ENCODE measurements at regions not wholly inside any gene's neighbourhood (a gene's known extent, or its start where the extent isn't known, plus 50 kb on each side); places are given as distances from the start of the nearest gene placed in this dataset.

DNA sequence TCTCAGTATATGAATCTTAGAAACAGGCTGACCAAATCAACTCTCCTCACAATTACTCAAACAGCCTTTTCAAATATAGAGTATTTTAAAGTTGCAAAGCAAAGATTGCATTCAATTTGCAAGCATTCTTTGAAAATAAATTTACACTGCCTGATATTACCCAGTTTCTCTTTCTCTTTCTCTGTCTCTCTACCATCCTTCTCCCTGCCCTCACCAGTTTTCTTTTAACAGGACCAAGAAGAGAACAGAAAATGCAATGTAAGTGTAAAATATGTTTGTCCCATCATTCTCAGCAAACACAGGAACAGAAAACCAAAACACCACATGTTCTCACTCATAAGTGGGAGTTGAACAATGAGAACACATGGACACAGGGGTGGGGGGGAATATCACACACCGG, 520.3 kb upstream of the USP15 start:
- intact Hi-C loops (cut with DNase I), result no loop called here
- DNase-seq (no peak), ATAC-seq (no peak)
- no peaks in the 10 kb centered on the region for H3K27me3 ChIP-seq
- H3K4me1 ChIP-seq, result no peaks in the 10 kb centered on the region
- no peaks in the 10 kb centered on the region for H3K9me3 ChIP-seq
- no peak for TF ChIP-seq POLR2A (IDR thresholded peaks at IDR 0.05)
- TF ChIP-seq, protein P1, sequence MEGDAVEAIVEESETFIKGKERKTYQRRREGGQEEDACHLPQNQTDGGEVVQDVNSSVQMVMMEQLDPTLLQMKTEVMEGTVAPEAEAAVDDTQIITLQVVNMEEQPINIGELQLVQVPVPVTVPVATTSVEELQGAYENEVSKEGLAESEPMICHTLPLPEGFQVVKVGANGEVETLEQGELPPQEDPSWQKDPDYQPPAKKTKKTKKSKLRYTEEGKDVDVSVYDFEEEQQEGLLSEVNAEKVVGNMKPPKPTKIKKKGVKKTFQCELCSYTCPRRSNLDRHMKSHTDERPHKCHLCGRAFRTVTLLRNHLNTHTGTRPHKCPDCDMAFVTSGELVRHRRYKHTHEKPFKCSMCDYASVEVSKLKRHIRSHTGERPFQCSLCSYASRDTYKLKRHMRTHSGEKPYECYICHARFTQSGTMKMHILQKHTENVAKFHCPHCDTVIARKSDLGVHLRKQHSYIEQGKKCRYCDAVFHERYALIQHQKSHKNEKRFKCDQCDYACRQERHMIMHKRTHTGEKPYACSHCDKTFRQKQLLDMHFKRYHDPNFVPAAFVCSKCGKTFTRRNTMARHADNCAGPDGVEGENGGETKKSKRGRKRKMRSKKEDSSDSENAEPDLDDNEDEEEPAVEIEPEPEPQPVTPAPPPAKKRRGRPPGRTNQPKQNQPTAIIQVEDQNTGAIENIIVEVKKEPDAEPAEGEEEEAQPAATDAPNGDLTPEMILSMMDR (IDR thresholded peaks at IDR 0.05), result no peak
- H3K27ac ChIP-seq, result no peak overlapping the region
- H3K36me3 ChIP-seq (replicated peaks in 1 of 2; ENCODE audit: insufficient read depth in 1 of 2, low read depth in 2 of 2), result no peaks in the 10 kb centered on the region
- no peak overlapping the region for H3K4me3 ChIP-seq
- WGBS, 2 donors, result 59 to 67% methylated on average over 1 of the region's 1 CpG

DNA sequence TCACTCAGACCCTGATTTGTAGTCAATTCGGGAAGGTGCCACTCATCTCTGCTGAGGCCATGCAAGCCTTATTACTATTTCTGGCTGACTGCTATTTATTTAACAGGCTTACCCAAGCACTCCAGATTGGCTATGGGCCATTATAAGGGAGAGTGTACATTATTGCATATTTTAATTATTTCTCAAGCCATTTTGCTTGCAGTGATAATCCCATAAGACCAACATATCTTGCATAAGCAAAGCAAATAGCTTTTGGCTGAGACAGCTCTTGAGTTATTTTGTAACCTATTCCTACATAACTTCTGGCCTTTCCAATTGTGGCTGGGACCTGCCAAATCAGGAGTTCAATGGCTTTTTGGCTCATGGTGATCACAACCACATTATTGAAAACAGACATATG, 509.6 kb upstream of the USP15 start:
- H3K27me3 ChIP-seq, result no peaks in the 10 kb centered on the region
- H3K4me3 ChIP-seq, result no peak overlapping the region
- no peaks in the 10 kb centered on the region for H3K4me1 ChIP-seq
- WGBS, 2 donors, result 67 to 77% methylated on average over 1 of the region's 1 CpG
- no peak overlapping the region for H3K27ac ChIP-seq
- intact Hi-C loops (cut with DNase I), result no loop called here
- H3K9me3 ChIP-seq, result no peaks in the 10 kb centered on the region
- no peaks in the 10 kb centered on the region for H3K36me3 ChIP-seq (replicated peaks in 1 of 2; ENCODE audit: insufficient read depth in 1 of 2, low read depth in 2 of 2)
- TF ChIP-seq, protein P1 (IDR thresholded peaks at IDR 0.05), result no peak
- no peak for TF ChIP-seq POLR2A (IDR thresholded peaks at IDR 0.05)
- DNase-seq (no peak), ATAC-seq (no peak)

DNA sequence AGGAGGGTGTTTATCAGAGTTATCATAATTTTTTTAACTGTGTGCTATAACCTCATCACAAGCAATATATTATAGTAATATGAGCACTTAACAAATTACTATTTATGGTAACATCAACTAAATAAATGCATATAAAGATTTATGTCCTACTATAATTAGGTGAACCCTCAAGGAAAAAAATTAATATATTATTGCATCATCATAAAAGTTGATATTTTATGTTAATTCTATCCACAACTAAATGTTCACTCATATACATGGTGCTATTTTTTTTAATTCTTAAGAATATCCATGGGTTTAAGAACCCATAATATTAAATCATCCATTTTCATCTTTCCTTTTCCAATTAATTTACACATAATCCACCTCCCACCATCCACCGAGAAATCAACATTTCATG, 506.0 kb upstream of the USP15 start:
- Histone ChIP-seq H3K36me3 (replicated peaks in 1 of 2; ENCODE audit: insufficient read depth in 1 of 2, low read depth in 2 of 2) (no peaks in the 10 kb centered on the region), H3K27me3 (no peaks in the 10 kb centered on the region), H3K27ac (no peak overlapping the region), H3K9me3 (no peaks in the 10 kb centered on the region), H3K4me3 (no peak overlapping the region), H3K4me1 (no peaks in the 10 kb centered on the region)
- no peak for DNase-seq
- no peak for ATAC-seq
- WGBS, 2 donors, result 94 to 100% methylated on average over 1 of the region's 1 CpG
- TF ChIP-seq, protein P1 (IDR thresholded peaks at IDR 0.05), result no peak
- TF ChIP-seq POLR2A (IDR thresholded peaks at IDR 0.05), result no peak
- intact Hi-C loops (cut with DNase I), result no loop called here

DNA sequence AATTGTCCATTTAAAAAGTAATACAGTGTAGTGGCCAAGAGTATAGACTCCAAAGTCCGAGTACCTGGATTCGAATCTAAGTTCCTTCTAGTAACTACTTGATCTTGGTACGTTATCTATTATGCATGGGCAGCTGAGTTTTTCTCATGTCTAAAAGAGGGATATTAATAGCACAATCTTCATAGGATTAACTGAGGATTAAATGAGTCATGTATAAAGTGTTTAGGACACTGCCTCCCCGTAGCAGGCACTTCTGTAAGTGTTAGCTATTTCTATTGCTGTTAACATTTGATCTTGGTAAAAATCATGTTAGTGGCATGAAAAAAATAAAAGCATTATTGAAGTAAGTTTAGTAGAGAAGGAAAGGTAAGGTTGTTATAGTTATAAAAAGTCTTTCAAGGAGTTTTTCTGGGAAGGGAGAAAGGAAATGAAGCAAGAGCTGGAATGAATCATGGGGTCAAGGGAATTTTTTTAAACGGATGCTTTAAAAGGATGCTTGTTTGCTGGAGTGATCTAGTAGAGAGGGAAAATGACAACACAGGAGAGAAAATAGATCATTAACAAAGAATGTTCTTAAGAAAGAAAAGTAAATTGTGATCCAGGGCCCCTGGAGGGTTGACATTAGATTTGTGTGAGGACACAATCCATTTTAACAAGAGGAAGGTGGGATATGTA, 502.2 kb upstream of the USP15 start:
- no peak overlapping the region for H3K27ac ChIP-seq
- no peak for TF ChIP-seq POLR2A (IDR thresholded peaks at IDR 0.05)
- TF ChIP-seq, protein P1 (IDR thresholded peaks at IDR 0.05), result no peak
- no peak for DNase-seq
- intact Hi-C loops (cut with DNase I), result no loop called here
- no peak for ATAC-seq
- WGBS, 2 donors, result 66 to 69% methylated on average over 5 of the region's 5 CpGs
- H3K9me3 ChIP-seq, result no peaks in the 10 kb centered on the region
- H3K36me3 ChIP-seq (replicated peaks in 1 of 2; ENCODE audit: insufficient read depth in 1 of 2, low read depth in 2 of 2), result no peaks in the 10 kb centered on the region
- H3K4me3 ChIP-seq, result no peak overlapping the region
- no peaks in the 10 kb centered on the region for H3K4me1 ChIP-seq
- no peaks in the 10 kb centered on the region for H3K27me3 ChIP-seq

DNA sequence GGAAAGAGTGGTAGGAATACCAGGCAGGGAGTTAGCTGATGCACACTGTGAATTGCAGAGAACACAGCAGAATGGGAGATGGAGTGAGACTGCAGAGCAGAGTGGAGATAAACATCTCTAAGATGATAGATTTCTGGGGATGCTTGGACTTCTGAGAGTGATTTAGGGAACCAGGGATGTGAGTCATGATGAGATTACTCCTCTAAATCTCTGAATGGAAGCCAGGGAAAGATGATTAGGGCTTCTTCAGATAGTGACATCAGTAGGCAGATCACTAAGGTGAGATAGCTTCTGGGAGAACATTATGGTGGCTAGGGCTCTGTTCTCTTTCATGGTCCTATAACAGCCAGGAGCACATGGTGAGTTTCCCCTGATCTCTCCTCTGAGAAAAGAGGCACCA, 501.5 kb upstream of the USP15 start:
- no peak overlapping the region for H3K4me3 ChIP-seq
- H3K36me3 ChIP-seq (replicated peaks in 1 of 2; ENCODE audit: insufficient read depth in 1 of 2, low read depth in 2 of 2), result no peaks in the 10 kb centered on the region
- no peak overlapping the region for H3K27ac ChIP-seq
- no peak for TF ChIP-seq POLR2A (IDR thresholded peaks at IDR 0.05)
- TF ChIP-seq, protein P1 (IDR thresholded peaks at IDR 0.05), result no peak
- H3K9me3 ChIP-seq, result no peaks in the 10 kb centered on the region
- intact Hi-C loops (cut with DNase I), result no loop called here
- no peaks in the 10 kb centered on the region for H3K27me3 ChIP-seq
- ATAC-seq (no peak), DNase-seq (no peak)
- no peaks in the 10 kb centered on the region for H3K4me1 ChIP-seq
